ENCODE measurements at regions not wholly inside any gene's neighbourhood (a gene's known extent, or its start where the extent isn't known, plus 50 kb on each side); places are given as distances from the start of the nearest gene placed in this dataset.
"Not testable (repeated sequence)": the region's sequence is repeated elsewhere in the genome, so short reads cannot be mapped to it uniquely, and the experiment has no call there.

GRCh38 chr1:104231676-104232075 is 482.0 kb downstream of the AMY1C start:
- DNase-seq (ENCODE audit: low read depth, low spot score), result no peak
- in situ Hi-C loops (cut with HindIII; ENCODE audit: low pct_unique_long_range_greater_than_20kb, low sequenced_read_pairs), result no loop called here

DNA sequence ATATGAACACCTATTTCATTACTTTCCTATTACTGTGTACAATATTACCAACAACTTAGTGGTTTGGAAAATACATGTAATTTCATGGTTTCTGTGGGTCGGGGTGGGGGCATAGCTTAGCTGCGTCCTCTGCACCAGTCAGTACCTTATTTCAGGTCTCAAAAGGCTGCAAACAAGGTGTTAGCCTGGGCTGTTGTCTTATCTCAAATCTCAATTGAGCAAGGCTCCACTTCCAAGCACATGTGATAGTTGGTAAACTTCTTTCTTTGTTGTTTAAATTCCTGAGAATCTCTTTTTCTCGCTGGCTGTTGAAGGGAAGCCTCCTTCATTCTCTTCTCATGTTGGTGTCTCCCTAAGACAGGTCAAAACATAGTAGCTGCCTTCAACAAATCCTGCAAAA is 485.4 kb downstream of the AMY1C start:
- no peak for DNase-seq (ENCODE audit: low read depth, low spot score)
- in situ Hi-C loops (cut with HindIII; ENCODE audit: low pct_unique_long_range_greater_than_20kb, low sequenced_read_pairs), result no loop called here

DNA sequence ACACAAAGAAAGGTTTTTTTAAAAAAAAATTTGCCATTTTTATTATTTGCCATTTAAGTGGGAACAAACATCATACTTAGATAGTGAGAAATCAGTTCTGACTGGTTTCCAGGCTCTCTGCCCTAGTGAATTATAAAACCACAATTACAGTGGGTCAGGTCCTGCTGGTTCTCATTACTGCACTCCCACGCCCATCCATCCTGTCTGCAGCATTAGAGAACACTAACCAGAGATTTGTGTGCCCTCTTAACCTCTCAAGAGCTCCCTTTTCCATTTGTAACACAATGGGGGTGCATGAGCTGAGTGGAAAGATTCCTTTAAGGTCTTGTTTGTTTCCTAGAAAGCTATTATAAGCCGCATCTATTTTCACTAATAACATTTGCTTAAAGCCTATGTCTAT is 489.3 kb downstream of the AMY1C start:
- in situ Hi-C loops (cut with HindIII; ENCODE audit: low pct_unique_long_range_greater_than_20kb, low sequenced_read_pairs), result no loop called here
- DNase-seq (ENCODE audit: low read depth, low spot score), result no peak

- in situ Hi-C loops (cut with HindIII; ENCODE audit: low pct_unique_long_range_greater_than_20kb, low sequenced_read_pairs), result no loop called here
- DNase-seq (ENCODE audit: low read depth, low spot score), result no peak
Observed at GRCh38 chr1:104248385-104248784, 498.7 kb downstream of the AMY1C start.

DNA sequence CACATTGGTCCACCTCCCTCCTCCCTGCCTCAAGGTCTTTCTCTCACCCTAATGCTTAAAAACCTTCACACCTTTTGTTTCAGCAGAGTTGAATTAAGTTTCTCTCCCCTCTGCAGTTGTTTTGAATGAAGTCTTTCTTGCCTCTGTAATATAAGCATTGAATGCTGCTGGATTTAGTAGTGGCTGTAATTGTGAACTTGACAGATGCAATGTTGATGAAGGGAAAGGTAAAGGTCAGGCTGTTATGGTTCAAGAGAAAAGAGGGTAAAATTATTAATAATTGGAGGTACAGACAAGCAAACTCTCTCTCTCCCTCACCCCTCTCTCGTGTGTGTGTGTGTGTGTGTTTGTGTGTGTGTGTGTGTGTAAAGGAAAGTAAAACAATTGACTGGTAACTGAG is 509.8 kb downstream of the AMY1C start:
- in situ Hi-C loops (cut with HindIII; ENCODE audit: low pct_unique_long_range_greater_than_20kb, low sequenced_read_pairs), result no loop called here
- DNase-seq (ENCODE audit: low read depth, low spot score), result no peak

GRCh38 chr1:104263110-104263509 is 513.4 kb downstream of the AMY1C start:
- in situ Hi-C loops (cut with HindIII; ENCODE audit: low pct_unique_long_range_greater_than_20kb, low sequenced_read_pairs); DNase-seq (ENCODE audit: low read depth, low spot score): not testable (repeated sequence)

DNA sequence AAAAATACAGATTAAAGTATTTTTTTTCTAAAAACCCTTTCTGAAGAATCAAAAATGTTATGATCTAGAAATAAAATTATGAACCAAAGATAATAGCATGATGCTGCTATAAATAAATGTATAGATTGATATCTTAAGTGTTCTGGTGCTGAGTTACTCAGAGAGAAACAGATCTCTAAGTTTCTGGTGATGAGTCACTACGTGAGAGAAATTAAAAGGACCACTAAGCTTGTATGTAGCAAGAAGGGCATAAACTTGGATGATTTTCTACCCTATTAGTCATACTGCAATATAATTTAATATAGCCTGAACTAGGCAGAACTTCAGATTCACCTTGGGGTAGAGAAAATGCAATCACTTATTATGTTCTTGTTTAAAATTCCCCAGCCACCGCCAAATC is 514.8 kb downstream of the AMY1C start:
- no peak for DNase-seq (ENCODE audit: low read depth, low spot score)
- in situ Hi-C loops (cut with HindIII; ENCODE audit: low pct_unique_long_range_greater_than_20kb, low sequenced_read_pairs), result no loop called here

DNA sequence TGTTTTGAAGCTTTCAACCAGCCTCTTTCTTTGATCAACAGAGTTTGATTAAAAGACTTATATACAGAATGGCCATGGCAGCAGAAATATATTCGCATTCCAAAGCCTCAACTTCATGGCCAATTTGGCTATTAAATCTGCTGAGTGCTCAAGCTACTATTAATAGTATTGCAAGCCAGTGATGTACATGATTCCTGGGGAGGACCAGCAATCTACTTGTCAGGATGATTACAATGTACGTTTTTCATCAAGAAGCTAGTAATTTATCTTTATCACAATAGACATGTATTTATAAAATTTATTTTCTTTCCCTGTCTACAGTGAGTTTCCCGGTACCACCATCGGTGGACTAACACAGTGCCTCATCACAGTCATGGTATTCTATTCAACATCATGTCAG is 515.5 kb downstream of the AMY1C start:
- in situ Hi-C loops (cut with HindIII; ENCODE audit: low pct_unique_long_range_greater_than_20kb, low sequenced_read_pairs), result no loop called here

DNA sequence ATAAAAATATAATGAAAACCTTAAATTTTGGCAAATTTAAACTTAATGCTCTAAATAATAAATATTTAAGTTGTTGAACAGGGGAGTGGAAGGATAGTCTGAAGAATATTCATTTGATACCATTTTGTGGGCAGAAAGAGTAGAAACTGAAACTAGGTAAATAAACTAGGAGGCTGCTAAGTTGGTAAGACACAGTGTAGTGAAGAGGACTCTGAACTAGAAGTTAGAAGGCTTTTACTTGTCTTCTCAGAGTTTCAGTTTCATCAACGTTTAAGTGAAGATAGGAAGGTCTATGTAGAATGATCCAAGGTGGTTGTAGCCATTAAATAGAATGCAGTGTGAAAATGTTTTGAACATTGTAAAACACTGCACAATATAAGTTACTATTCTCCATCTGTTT is 516.9 kb downstream of the AMY1C start:
- in situ Hi-C loops (cut with HindIII; ENCODE audit: low pct_unique_long_range_greater_than_20kb, low sequenced_read_pairs), result no loop called here
- no peak for DNase-seq (ENCODE audit: low read depth, low spot score)

More for the DNA sequence above, 515.5 kb downstream of the AMY1C start:
- no peak for DNase-seq (ENCODE audit: low read depth, low spot score)

DNA sequence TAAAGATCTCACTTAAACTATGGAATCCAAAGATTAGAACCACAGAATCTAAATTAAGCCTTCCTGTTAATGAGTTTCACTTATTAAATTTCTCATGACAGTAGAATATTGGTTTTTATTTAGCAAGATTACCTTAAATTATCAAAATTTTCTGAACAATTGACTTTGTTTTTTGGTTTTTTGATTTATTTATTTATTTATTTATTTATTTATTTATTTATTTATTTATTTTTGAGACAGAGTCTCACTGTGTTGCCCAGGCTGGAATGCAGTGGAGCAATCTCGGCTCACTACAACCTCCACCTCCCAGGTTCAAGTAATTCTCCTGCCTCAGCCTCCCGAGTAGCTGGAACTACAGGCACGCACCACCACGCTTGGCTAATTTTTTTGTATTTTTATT is 538.6 kb downstream of the AMY1C start:
- in situ Hi-C loops (cut with HindIII; ENCODE audit: low pct_unique_long_range_greater_than_20kb, low sequenced_read_pairs); DNase-seq (ENCODE audit: low read depth, low spot score): not testable (repeated sequence)

DNA sequence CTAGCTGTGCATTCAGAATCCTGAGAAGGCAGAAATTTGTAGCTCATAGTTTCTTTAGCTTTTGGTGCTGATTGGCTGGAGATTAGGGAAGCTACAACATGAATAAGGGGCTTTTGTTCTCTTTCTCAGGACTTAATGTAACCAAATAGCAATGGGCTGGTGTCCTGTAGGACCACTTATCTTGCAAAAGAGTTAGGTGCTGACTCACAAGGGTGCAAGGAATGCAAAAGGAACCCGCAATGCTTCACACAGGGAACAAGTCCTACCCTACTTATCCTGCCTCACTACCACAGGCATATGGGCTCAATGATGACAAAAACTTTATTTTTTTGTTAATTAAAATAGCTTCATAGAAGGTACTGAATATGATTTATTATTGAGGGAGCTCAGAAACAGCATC is 541.5 kb downstream of the AMY1C start:
- no peak for DNase-seq (ENCODE audit: low read depth, low spot score)
- in situ Hi-C loops (cut with HindIII; ENCODE audit: low pct_unique_long_range_greater_than_20kb, low sequenced_read_pairs), result no loop called here

DNA sequence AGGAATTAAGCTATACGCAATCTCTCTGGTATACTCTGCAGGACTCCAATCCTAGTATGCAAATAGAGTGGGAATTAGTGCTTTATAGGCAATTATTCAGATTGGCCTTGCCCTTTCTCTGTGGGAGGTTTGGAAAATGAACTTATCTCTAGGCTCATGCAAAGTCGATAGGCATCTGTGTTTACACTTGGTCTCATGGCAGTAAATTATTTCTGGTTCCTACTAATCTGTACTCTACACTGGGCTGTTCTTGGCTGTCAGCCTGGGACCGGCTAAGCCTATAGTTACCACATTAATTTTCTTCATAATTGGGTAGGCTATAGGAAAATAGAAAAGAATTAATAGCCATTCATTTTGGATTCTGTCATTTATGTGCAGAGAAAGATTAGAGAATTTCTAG is 544.6 kb downstream of the AMY1C start:
- DNase-seq (ENCODE audit: low read depth, low spot score), result no peak
- in situ Hi-C loops (cut with HindIII; ENCODE audit: low pct_unique_long_range_greater_than_20kb, low sequenced_read_pairs), result no loop called here

DNA sequence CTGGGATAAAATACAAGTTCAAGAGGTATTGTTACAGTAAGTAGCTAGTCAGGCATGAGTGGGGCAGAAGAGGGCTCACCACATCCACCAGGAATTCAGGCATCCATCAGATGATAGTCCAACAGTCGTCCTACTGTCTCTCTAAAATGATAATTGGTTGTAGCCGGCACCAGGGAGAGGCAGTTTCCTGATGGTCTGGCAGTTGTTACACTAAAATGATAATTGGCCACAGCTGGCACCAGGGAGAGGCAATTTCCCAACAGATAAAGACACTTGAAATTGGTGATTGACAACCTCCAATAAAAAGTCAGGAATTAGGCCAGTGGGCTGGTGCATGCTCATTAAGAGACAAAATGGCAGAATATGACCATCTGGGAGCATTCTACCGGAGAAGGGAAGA is 545.8 kb downstream of the AMY1C start:
- no peak for DNase-seq (ENCODE audit: low read depth, low spot score)
- in situ Hi-C loops (cut with HindIII; ENCODE audit: low pct_unique_long_range_greater_than_20kb, low sequenced_read_pairs), result no loop called here

GRCh38 chr1:104309673-104310072 is 560.0 kb downstream of the AMY1C start:
- in situ Hi-C loops (cut with HindIII; ENCODE audit: low pct_unique_long_range_greater_than_20kb, low sequenced_read_pairs), result no loop called here
- DNase-seq (ENCODE audit: low read depth, low spot score), result no peak

DNA sequence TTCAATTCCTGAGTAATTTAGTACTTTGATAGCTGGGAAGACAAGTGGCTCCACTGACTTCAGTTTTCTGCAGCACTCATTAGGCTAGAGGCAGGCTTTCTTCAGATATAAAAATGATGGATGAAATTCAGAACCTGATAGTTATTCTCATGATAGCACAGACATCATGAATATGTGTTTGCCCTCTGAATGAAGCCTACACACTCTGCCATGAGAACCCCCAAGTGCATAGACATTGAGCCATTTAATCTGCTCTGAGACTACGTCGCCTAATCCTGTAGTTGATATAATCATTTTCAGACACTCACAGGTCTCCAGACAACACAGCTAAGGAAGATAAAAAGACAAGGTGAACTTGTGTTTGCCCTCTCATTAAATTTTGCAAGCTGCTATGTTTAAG is 566.1 kb downstream of the AMY1C start:
- no peak for DNase-seq (ENCODE audit: low read depth, low spot score)
- in situ Hi-C loops (cut with HindIII; ENCODE audit: low pct_unique_long_range_greater_than_20kb, low sequenced_read_pairs), result no loop called here

- DNase-seq (ENCODE audit: low read depth, low spot score), result no peak
- in situ Hi-C loops (cut with HindIII; ENCODE audit: low pct_unique_long_range_greater_than_20kb, low sequenced_read_pairs), result no loop called here
Observed at GRCh38 chr1:104322131-104322530, 572.4 kb downstream of the AMY1C start.

DNA sequence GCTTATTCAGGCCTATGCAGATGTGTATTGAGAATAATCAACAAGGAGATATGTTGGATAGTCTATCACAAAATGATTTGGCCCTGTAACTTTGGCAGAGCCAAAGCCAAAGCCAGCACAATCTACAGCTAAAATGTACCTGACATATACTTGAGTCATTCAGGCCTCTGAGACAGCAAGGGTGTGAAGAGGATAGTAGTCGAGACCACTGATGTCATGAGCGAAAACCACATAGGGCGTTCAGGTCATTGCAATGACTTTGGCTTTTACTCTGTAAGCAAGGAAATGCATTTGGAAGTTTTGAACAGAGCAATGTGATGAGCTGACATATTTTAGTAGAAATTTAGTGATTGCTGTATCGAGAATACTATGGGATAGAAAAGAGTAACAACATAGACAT is 579.6 kb downstream of the AMY1C start:
- in situ Hi-C loops (cut with HindIII; ENCODE audit: low pct_unique_long_range_greater_than_20kb, low sequenced_read_pairs), result no loop called here
- DNase-seq (ENCODE audit: low read depth, low spot score), result no peak

DNA sequence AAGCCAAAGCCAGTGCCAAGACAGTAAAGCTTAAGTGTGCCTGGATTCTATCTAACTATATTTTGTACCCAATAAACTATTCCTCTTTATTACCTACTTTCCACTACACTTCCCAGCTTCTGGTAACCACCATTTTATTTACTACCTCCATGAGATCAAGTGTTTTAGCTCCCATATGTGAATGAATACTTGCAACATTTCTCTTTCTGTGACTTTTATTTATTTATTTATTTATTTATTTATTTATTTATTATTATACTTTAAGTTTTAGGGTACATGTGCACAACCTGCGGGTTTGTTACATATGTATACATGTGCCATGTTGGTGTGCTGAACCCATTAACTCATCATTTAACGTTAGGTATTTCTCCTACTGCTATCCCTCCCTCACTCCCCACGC is 582.1 kb downstream of the AMY1C start:
- DNase-seq (ENCODE audit: low read depth, low spot score), result no peak
- in situ Hi-C loops (cut with HindIII; ENCODE audit: low pct_unique_long_range_greater_than_20kb, low sequenced_read_pairs), result no loop called here

GRCh38 chr1:104337927-104338326 is 588.2 kb downstream of the AMY1C start:
- in situ Hi-C loops (cut with HindIII; ENCODE audit: low pct_unique_long_range_greater_than_20kb, low sequenced_read_pairs), result not testable (repeated sequence)

DNA sequence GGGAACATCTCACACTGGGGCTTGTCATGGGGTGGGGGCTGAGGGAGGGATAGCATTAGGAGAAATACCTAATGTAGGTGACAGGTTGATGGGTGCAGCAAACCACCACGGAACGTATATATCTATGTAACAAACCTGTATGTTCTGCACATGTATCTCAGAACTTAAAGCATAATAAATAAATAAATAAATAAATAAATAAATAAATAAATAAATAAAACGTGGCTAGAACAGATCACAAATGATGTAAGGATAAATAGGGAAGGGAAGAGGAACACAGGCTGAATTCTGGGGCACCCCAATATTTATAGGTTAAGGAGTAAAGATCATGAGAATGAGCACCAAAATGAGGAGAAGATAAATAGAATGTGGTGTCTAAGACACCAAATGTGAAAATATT is 592.2 kb downstream of the AMY1C start:
- in situ Hi-C loops (cut with HindIII; ENCODE audit: low pct_unique_long_range_greater_than_20kb, low sequenced_read_pairs), result no loop called here
- no peak for DNase-seq (ENCODE audit: low read depth, low spot score)

More at GRCh38 chr1:104337927-104338326, 588.2 kb downstream of the AMY1C start:
- not testable (repeated sequence) for DNase-seq (ENCODE audit: low read depth, low spot score)

Measured in SK-MEL-5 (cell line).